Activated CD8-positive, alpha-beta T cell treated with anti-CD3 and anti-CD28 coated beads, Interleukin-2, amount 10 ng/mL, durations not matched to agents 7 days and 5 days (primary cell): ENCODE measurements at regions not wholly inside any gene's neighbourhood (a gene's known extent, or its start where the extent isn't known, plus 50 kb on each side); places are given as distances from the start of the nearest gene placed in this dataset.

ENCODE experiments used
- ATAC-seq: fragments of 150-1000 bp; cut with Tn5 transposase; one replicate; pipeline ENCODE4 v1.10.0; 2021; ENCODE audit warnings: moderate library complexity
- CTCF ChIA-PET: fragments of 350-600 bp; sonication (Branson Sonifier 250); formaldehyde crosslinking; loops from one replicate; lab custom pipeline; 2021; ENCODE audit warnings: antibody characterized with exemption; lab: Charles Lee
- POLR2A ChIA-PET: fragments of 350-600 bp; sonication (Branson Sonifier 250); formaldehyde crosslinking; loops from one replicate; lab custom pipeline; 2021; ENCODE audit warnings: antibody characterized with exemption; lab: Charles Lee
- DNase-seq: peaks from one replicate; pipeline ENCODE4 v3.0.0-alpha.2; 2020
- H3K27ac Mint-ChIP-seq: one replicate; pipeline ENCODE4 v1.8.0; 2021; ENCODE audit warnings: mild to moderate bottlenecking, mixed read lengths
- H3K27me3 Mint-ChIP-seq: one replicate; pipeline ENCODE4 v1.8.0; 2021; ENCODE audit warnings: low read depth, mixed read lengths
- H3K36me3 Mint-ChIP-seq: one replicate; pipeline ENCODE4 v1.8.0; 2021; ENCODE audit warnings: low read depth, mixed read lengths
- H3K4me1 Mint-ChIP-seq: one replicate; pipeline ENCODE4 v1.8.0; 2021; ENCODE audit warnings: low read depth, mixed read lengths
- H3K4me3 Mint-ChIP-seq: one replicate; pipeline ENCODE4 v1.8.0; 2021; ENCODE audit warnings: mild to moderate bottlenecking, mixed read lengths
- H3K9me3 Mint-ChIP-seq: one replicate; pipeline ENCODE4 v1.8.0; 2022; ENCODE audit warnings: mixed read lengths; ENCODE audit not compliant: insufficient read depth

GRCh38 chr3:110454066-110454465 is 617.5 kb upstream of the NECTIN3 start:
- ChIA-PET CTCF (no interaction called here), POLR2A (no interaction called here)
- Mint-ChIP-seq H3K27me3 (no peaks in the 10 kb centered on the region), H3K27ac (no peak overlapping the region), H3K4me3 (no peak overlapping the region), H3K36me3 (no peaks in the 10 kb centered on the region), H3K4me1 (no peaks in the 10 kb centered on the region), H3K9me3 (no peaks in the 10 kb centered on the region)
- DNase-seq (no peak), ATAC-seq (no peak)

GRCh38 chr3:110456001-110456400 is 615.6 kb upstream of the NECTIN3 start:
- H3K9me3 Mint-ChIP-seq = no peaks in the 10 kb centered on the region
- no peak for ATAC-seq
- CTCF ChIA-PET = no interaction called here
- no peaks in the 10 kb centered on the region for H3K4me1 Mint-ChIP-seq
- no peak overlapping the region for H3K27ac Mint-ChIP-seq
- POLR2A ChIA-PET = no interaction called here
- no peak overlapping the region for H3K4me3 Mint-ChIP-seq
- no peak for DNase-seq
- no peaks in the 10 kb centered on the region for H3K36me3 Mint-ChIP-seq
- H3K27me3 Mint-ChIP-seq = no peaks in the 10 kb centered on the region

DNA sequence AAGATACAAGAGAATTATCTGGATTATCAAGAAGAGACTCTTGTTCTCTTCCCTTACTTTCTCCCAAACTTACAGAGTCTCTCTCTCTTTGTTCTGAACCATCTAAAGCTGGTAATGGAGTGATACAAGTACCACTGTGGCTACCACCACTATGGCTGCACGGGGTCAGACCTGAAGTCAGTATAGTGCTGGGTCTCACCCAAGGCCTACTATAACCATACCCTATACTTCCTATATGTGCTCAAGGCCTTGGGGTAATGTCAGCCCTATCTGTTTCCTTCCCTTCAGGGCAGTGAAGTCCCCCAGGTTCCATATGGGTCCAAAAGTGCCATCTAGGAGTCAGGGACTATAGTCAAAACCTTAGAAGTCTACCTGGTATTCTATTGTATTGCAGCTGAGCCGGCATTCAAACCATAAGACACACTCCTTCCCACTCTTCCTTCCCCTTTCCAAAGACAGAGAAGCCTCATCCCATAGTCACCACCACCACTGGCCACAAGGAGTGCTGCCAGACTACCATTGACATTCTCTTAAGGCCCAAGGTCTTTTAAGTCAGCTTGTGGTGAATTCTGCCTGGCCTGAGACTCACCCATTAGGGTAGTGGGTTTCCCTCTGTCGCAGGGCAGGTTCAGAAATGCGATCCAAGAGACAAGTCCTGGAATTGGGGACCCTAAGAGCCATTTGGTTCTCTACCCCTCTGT is 615.0 kb upstream of the NECTIN3 start:
- no peak for ATAC-seq
- Mint-ChIP-seq H3K36me3 (no peaks in the 10 kb centered on the region), H3K9me3 (no peaks in the 10 kb centered on the region), H3K4me3 (no peak overlapping the region), H3K4me1 (no peaks in the 10 kb centered on the region), H3K27ac (no peak overlapping the region), H3K27me3 (no peaks in the 10 kb centered on the region)
- POLR2A ChIA-PET = no interaction called here
- CTCF ChIA-PET = no interaction called here
- DNase-seq = no peak

- no peak for DNase-seq
- no peaks in the 10 kb centered on the region for H3K36me3 Mint-ChIP-seq
Observed at GRCh38 chr3:110457508-110457907, 614.1 kb upstream of the NECTIN3 start.

GRCh38 chr3:110459021-110459420 is 612.6 kb upstream of the NECTIN3 start:
- Mint-ChIP-seq H3K27ac (no peak overlapping the region), H3K4me1 (no peaks in the 10 kb centered on the region), H3K36me3 (no peaks in the 10 kb centered on the region), H3K9me3 (no peaks in the 10 kb centered on the region), H3K4me3 (no peak overlapping the region), H3K27me3 (no peaks in the 10 kb centered on the region)
- DNase-seq (no peak), ATAC-seq (no peak)
- CTCF ChIA-PET = no interaction called here
- POLR2A ChIA-PET = no interaction called here

More at GRCh38 chr3:110457508-110457907, 614.1 kb upstream of the NECTIN3 start:
- Mint-ChIP-seq H3K27ac (no peak overlapping the region), H3K9me3 (no peaks in the 10 kb centered on the region), H3K4me3 (no peak overlapping the region), H3K4me1 (no peaks in the 10 kb centered on the region), H3K27me3 (no peaks in the 10 kb centered on the region)
- CTCF ChIA-PET = no interaction called here
- ATAC-seq = no peak
- POLR2A ChIA-PET = no interaction called here

DNA sequence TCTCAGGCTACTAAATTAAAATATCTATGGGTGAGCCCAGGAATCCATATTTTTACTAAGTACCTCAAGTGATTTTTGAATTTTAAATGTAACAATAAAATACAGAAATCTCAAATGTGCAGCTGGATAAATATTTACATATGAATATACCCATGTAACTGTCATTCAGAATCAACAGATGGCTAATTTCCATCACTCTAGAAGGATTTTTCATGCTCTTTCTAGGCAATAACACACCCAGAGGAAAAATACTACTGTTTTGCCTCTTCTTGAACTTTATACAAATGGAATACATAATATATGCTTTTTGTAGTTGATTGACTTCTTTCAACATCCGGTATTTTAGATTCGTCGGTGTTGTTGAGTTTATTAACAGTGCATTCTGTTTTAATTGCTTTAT is 601.3 kb upstream of the NECTIN3 start:
- ChIA-PET POLR2A (no interaction called here), CTCF (no interaction called here)
- DNase-seq (no peak), ATAC-seq (no peak)
- Mint-ChIP-seq H3K36me3 (no peaks in the 10 kb centered on the region), H3K27me3 (no peaks in the 10 kb centered on the region), H3K27ac (no peak overlapping the region), H3K4me3 (no peak overlapping the region), H3K4me1 (no peaks in the 10 kb centered on the region), H3K9me3 (no peaks in the 10 kb centered on the region)

DNA sequence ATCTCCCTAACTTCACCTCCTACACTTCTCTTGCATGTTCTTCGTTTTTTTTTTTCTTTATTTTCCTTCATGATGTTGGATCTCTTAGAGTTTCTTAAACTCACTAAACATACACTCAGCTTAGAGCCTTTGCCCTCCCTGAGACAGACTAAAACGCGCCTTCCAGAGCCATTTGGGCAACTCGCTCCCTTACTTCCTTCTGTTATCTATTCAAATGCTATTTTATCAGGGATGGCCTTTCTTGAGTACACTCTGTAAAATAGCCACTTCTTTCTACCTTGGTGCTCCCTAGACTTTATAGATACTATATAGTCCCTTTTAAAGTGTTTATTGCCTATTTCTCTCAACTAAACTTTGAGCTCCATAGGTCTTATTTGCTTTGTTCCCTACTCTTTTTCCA is 598.2 kb upstream of the NECTIN3 start:
- ATAC-seq (no peak), DNase-seq (no peak)
- Mint-ChIP-seq H3K27me3 (no peaks in the 10 kb centered on the region), H3K36me3 (no peaks in the 10 kb centered on the region), H3K4me1 (no peaks in the 10 kb centered on the region), H3K4me3 (no peak overlapping the region), H3K27ac (no peak overlapping the region), H3K9me3 (no peaks in the 10 kb centered on the region)
- ChIA-PET POLR2A (no interaction called here), CTCF (no interaction called here)

GRCh38 chr3:110474397-110474796 is 597.2 kb upstream of the NECTIN3 start:
- H3K36me3 Mint-ChIP-seq = no peaks in the 10 kb centered on the region
- no peak overlapping the region for H3K27ac Mint-ChIP-seq
- ChIA-PET CTCF (no interaction called here), POLR2A (no interaction called here)
- no peaks in the 10 kb centered on the region for H3K4me1 Mint-ChIP-seq
- H3K4me3 Mint-ChIP-seq = no peak overlapping the region
- no peaks in the 10 kb centered on the region for H3K27me3 Mint-ChIP-seq
- no peak for DNase-seq
- H3K9me3 Mint-ChIP-seq = no peaks in the 10 kb centered on the region
- no peak for ATAC-seq

- Mint-ChIP-seq H3K4me1 (no peaks in the 10 kb centered on the region), H3K27ac (no peak overlapping the region), H3K36me3 (no peaks in the 10 kb centered on the region), H3K27me3 (no peaks in the 10 kb centered on the region), H3K4me3 (no peak overlapping the region), H3K9me3 (no peaks in the 10 kb centered on the region)
- POLR2A ChIA-PET = no interaction called here
- CTCF ChIA-PET = no interaction called here
- ATAC-seq = no peak
- no peak for DNase-seq
Observed at GRCh38 chr3:110478377-110479054, 593.1 kb upstream of the NECTIN3 start.

DNA sequence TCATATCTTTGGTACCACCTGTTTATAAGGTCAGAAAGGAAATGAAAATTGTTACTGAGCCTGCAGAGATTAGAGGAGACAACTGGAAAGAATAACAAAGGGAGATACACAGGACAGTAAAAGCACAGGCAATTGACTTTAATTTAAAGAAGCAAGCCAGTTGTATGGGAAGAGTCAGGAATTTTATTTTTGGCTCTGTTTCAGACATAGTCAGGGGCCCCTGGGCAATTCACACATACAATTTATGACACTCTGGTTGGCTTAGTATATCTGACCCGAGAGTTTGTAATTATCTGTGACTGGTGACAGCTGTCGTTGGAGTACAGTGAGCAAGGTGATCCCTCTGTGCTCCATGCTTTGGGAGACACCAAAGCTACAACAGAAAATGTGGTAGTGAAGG is 591.9 kb upstream of the NECTIN3 start:
- Mint-ChIP-seq H3K4me1 (no peaks in the 10 kb centered on the region), H3K36me3 (no peaks in the 10 kb centered on the region), H3K27me3 (no peaks in the 10 kb centered on the region), H3K4me3 (no peak overlapping the region), H3K27ac (no peak overlapping the region), H3K9me3 (no peaks in the 10 kb centered on the region)
- CTCF ChIA-PET = no interaction called here
- ATAC-seq (no peak), DNase-seq (no peak)
- POLR2A ChIA-PET = no interaction called here

DNA sequence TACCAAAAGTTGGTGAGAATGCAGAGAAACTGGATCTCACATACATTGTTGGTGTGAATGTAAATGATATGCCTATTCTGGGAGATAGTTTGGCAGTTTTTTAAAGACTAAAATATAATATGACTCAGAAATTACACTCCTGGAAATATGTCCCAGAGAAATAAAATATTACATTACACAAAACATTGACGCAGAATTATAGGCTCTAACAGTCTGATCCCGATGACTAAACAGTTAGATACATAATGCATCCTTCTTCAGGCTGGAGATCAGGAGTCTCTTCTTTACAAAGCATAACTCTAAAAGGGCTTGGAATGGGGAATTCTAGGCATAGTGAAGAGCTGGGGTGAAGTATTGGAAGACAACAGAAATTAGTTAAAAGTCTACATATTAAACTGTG is 586.2 kb upstream of the NECTIN3 start:
- ChIA-PET POLR2A (no interaction called here), CTCF (no interaction called here)
- Mint-ChIP-seq H3K36me3 (no peaks in the 10 kb centered on the region), H3K27me3 (no peaks in the 10 kb centered on the region), H3K9me3 (peaks cover 7% of the 10 kb centered on the region), H3K27ac (no peak overlapping the region), H3K4me1 (no peaks in the 10 kb centered on the region), H3K4me3 (no peak overlapping the region)
- DNase-seq (no peak), ATAC-seq (no peak)

DNA sequence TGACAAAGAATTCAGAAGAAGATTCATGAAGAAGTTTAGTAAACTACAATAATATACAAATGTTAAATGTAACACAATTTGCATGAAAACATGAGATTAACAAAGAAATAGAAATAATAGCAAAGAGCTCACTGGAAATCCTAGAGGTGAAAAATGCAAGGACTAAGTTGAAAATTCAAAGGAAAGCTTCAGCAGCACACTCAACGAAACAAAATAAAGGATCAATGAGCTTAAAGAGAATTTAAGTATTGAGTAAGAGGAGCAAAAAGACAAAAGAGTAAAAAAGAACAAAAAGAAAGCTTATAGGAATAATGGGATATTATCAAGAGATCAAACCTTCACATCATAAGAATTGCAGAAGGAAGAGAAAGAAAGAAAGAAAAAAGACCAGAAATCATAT is 583.8 kb upstream of the NECTIN3 start:
- CTCF ChIA-PET = no interaction called here
- Mint-ChIP-seq H3K9me3 (peaks cover 7% of the 10 kb centered on the region), H3K4me1 (no peaks in the 10 kb centered on the region), H3K4me3 (no peak overlapping the region), H3K27ac (no peak overlapping the region), H3K36me3 (no peaks in the 10 kb centered on the region), H3K27me3 (no peaks in the 10 kb centered on the region)
- DNase-seq (no peak), ATAC-seq (no peak)
- POLR2A ChIA-PET = no interaction called here
